ENCODE measurements at regions not wholly inside any gene's neighbourhood (a gene's known extent, or its start where the extent isn't known, plus 50 kb on each side); places are given as distances from the start of the nearest gene placed in this dataset.

DNA sequence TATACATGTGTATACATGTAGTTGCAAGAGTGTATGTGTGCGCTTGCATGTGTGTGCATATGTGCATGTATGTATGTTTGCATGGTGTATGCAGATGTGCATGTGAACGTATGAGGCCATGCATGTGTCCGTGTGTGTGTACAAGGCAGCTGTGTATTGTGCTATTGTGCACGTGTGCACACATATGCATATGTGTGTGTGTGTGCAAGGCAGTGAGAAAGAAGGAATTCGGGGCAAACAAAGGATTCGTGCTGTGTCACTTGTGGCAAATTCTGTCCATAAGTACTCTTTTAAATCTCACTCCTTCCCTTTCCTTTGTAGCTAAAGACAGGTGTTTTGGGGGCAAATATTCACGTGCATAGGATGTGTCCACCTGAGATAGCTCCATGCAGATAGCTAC, 227.1 kb downstream of the VRK1 start:
- DNase-seq (ENCODE audit: extremely low read depth in 1 of 11, low read depth in 9 of 11, low spot score in 4 of 11) = no peak

DNA sequence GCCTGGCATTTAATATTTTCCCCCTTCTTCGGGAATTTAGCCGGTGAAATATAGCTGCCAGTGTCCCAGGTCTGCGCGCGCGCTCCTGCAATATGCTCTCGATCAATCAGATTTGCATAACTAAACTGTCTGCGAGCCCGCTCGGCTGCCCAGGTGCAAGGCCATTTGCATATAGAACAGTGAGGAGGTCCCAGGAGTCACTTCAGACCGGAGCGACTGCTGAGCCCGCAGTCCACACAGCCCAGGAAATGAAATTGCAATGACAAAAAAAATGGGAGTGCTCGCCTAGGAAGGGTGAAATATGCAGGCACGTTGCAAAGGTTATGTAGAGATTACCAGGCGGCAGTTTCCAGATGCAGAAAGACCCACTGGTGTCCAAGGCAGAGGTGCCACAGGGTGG, 228.5 kb downstream of the VRK1 start:
- DNase-seq (ENCODE audit: extremely low read depth in 1 of 11, low read depth in 9 of 11, low spot score in 4 of 11) = no peak

DNA sequence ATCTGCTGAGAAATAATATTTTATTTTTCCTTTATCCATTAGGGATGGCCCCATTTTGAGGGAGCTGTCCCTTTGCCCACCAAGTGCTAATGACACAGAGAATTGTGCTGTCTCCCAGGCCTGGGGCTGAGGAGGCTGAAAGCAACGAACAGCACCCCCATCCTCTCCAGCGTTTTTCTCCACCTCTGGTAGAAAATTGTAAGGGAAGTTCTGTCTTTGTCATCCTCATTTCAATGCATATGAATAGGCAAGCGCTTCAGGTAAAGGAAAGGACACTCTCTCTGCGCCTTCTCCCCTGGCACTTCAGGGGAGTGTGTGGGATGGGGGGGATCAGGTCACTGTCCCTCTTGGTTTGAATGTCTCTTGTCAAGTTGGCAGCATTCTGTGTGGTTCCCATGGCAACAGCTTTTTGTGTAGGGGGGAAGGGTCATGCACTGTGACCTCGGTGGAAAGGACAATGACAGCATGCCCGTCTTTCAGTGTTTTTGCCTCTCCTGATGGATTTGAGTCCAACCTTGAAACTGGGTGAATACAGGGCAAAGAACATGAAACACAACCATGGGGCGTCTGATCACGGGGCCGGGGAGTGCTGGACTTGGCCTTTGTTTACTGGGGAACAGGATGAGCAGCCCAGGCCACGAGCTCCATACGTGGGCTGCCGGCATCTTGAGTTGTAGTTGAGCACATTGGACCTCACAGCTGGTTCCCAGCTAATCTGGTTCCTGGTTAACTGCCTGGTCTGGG, 230.2 kb downstream of the VRK1 start:
- no peak for DNase-seq (ENCODE audit: extremely low read depth in 1 of 11, low read depth in 9 of 11, low spot score in 4 of 11)

DNA sequence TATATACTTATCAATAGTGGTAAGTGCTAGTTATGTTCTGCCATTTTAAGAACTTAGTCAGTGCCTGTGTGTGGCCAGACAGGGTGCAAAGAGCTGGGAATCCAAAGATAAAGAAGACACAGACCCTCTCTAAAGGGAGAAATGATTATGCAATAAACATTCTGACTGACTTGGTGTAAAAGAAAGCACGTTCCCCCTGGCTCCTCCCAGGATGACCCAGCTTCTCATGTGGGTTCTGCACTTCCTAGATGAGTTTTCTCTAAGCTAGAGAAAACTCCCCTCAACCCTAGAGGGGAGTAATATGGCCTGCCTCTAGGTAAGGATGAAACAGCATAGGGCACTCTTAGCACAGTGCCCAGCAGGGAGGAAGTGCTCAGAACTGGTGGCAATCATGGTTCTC, 231.2 kb downstream of the VRK1 start:
- DNase-seq (ENCODE audit: extremely low read depth in 1 of 11, low read depth in 9 of 11, low spot score in 4 of 11) = no peak

DNA sequence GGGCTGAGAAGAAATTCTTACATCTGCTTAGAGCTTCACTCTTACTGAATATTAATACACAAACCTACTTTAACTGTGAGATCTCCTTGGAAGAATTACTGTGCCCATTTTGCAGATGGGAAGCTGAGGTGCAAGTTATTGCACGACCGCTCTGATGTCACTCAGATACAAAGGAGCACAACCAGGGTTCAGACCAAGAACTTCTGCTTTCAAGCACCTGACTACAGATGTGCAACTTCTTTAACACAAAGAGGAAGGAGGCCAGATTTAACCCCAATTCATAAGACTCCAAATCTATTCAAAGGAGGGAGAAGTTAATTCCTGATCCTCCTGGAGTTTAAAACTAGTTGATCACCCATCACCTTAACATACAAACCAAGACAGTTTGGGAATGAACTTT, 232.6 kb downstream of the VRK1 start:
- no peak for DNase-seq (ENCODE audit: extremely low read depth in 1 of 11, low read depth in 9 of 11, low spot score in 4 of 11)

DNA sequence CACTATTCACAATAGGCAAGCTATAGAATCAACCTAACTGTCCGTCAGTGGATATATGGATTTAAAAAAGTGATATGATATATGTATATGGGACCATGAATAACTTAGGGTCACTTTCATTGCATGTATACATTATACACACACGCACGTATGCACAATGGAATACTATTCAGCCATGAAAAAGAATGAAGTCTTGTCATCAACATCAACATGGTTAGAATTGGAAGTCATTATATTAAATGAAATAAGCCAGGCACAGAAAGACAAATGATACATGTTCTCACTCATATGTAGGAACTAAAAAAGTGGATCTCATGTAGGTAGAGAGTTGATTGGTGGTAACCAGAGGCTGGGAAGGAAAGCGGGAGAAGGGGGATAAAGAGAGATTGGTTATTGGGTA, 234.3 kb downstream of the VRK1 start:
- DNase-seq (ENCODE audit: extremely low read depth in 1 of 11, low read depth in 9 of 11, low spot score in 4 of 11) = no peak

DNA sequence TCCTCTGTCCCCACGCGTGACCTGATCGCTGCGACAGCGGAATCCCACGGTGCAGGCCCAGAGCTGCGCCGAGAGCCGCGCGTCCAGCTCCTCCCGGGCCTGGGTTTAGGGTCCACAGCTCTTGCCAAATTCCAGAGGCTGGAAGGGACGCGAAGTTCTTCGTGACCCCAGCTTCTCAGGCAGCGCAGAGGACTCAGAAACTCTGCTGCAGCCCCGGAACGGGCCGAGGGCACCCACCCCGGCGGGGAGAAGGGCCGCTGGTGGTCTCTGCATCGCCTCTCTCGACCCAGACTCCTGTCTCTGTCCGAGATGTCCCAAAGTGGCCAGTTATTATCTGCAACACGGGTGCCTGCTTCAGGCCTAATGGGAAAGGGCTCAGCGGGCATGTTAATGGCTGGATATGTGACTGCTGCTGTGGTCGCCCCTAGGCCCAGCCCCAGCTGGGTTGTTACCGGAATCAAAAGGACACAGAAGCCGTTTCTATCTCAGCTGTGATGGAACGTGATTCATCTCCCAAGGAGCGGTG, 236.4 kb downstream of the VRK1 start:
- DNase-seq (ENCODE audit: extremely low read depth in 1 of 11, low read depth in 9 of 11, low spot score in 4 of 11) = no peak

DNA sequence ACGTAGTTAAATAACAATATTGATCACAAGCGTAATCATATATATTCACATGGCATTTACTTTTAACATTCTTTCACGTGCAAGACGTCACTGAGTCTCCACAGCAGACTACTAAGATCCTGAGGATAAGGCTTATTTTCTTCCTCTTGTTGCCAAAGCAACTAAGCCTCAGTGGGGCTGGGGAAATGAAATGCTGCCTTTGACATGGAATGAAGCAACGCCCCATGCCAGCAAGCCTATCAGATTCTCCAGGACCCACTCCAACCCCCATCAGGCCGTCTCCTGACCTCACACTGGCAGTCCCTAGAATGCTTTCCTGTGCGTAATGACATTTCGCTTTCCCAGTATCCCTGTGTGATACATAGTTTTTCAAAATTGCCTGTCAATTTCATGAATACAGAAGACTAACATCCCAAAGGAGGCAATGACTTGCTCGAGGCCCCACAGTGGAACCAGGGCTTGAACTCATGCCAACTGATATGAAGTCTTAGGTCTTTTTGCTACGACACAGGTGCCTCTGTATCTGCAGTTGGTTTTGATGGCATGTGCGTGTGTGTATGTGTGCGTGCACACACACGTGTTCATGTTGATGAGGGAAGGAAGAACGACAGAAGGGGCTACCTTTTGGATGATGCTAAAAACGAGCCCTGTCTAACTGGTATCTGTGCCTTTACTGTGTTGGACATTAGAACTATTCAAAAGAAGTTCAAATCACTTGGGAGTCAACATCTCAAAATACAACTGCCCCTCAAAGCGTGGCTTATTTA, 239.1 kb downstream of the VRK1 start:
- no peak for DNase-seq (ENCODE audit: extremely low read depth in 1 of 11, low read depth in 9 of 11, low spot score in 4 of 11)

DNA sequence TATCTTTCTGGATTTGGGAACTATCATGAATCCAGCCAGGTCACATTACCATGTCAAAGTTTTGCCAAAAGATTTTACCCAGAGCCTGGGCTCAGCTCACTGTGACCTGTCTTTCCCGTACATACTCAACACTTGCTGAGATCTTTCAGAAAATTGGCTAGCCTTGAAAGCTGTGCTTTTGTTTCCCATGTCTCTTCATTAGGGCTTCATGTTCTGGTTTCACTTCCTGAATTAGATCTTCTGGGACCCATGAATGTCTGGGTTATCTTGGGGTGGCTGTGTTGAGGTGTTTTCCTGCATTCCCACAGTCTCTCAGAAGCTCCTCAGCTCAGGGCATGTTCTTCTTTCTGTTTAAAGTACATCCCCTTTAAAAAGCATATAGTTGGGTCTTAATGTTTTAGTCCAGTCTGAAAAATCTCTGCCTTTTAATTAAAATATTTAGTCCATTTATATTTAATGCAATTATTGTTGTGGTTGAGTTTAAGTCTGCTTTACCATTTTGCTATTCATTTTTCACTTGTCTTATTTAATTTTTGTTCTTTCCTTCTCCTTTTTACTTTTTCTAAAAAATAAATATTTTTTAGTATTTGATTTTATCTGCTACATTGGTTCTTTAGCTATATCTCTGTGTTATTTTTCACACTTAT, 242.7 kb downstream of the VRK1 start:
- no peak for DNase-seq (ENCODE audit: extremely low read depth in 1 of 11, low read depth in 9 of 11, low spot score in 4 of 11)

DNA sequence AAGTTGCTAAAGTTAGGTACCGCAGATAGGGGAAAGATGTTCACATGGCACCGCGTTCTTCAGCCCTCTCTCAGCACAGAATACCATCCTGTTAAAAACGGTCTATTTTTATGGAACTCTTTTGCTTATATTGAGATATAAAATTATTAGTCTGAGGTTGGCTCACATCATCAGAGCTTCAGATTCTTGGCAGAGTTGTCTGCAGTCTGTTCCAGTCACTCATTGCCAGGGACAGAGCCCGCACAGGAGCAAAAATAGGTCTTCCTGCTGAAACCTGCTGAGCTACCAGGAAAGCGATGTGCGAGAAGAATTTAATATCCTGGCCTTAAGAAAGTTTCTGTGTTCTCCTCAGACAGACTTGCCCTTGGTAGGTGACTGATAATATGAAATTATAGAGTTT, 249.8 kb downstream of the VRK1 start:
- no peak for DNase-seq (ENCODE audit: extremely low read depth in 1 of 11, low read depth in 9 of 11, low spot score in 4 of 11)

DNA sequence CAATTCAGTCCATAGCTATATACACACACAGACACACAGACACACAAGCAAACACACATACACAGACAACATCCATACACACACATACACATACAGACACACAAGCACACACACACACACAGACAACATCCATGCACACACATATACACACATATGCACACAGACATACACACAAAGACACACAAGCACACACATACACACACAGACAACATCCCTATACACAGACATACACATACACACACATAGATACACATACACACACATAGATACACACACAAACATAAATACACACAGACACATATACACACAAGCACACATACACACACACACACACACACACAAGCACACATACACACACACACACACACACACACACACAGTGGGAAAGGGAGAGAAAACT, 254.8 kb downstream of the VRK1 start:
- DNase-seq (ENCODE audit: extremely low read depth in 1 of 11, low read depth in 9 of 11, low spot score in 4 of 11) = no peak

DNA sequence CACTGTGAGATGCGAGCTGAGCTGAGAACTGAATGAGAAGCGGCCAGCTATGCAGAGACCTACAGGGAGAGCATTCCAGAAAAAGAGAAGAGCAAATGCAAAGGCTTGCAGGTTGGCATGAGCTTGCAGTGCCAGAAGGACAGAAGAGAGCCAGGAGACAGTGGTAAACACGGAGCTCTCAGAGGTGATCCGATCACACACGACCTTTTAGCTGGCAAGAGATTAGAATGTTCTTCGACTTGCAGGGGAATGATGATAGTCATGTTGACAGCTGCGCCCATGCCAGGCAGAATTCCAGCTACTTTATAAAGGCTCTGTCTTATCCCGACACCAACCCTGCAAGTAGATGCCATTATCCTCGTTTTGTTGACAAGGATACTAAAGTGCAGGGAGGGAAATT, 256.8 kb downstream of the VRK1 start:
- no peak for DNase-seq (ENCODE audit: extremely low read depth in 1 of 11, low read depth in 9 of 11, low spot score in 4 of 11)

DNA sequence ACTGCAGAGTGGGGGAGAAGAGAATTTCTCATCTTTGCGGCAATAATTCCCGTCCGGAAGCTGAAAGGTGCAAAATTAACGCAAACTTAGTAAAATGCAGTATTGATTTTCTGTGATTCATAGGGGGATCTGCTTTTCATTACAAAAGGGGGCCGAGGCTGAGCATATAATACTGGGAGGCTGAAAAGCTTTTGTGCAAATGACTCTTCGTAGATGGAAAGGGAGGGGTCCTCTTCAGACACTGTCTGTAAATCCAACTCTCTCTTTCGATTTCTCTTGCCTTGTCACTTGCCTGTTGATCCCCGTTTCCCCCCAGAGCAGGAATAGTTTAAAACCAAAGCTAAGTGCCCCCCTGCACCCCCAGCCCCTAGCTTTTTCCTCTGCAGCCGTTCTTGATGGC, 258.2 kb downstream of the VRK1 start:
- no peak for DNase-seq (ENCODE audit: extremely low read depth in 1 of 11, low read depth in 9 of 11, low spot score in 4 of 11)

DNA sequence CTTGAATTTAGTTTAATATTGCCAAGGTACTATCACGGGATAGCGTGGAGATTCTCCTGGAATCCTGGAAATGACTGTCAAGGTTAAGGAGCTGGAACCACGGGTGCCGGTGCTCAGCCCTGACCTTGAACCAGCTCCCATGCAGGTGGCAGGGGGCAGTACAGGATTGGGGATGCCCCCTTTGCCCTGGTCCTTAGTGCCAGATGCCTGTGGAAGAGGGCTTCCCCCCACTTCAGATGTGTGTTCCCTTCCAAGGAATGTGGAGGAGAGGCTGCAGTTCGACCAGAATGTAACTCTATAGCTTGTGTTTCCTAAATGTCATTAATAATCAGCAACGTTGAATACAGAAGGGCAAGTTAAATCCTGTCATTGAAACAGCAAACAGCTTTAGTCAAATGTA, 258.9 kb downstream of the VRK1 start:
- DNase-seq (ENCODE audit: extremely low read depth in 1 of 11, low read depth in 9 of 11, low spot score in 4 of 11) = peak in 2 of 11 donors; percentile 12 to 23

DNA sequence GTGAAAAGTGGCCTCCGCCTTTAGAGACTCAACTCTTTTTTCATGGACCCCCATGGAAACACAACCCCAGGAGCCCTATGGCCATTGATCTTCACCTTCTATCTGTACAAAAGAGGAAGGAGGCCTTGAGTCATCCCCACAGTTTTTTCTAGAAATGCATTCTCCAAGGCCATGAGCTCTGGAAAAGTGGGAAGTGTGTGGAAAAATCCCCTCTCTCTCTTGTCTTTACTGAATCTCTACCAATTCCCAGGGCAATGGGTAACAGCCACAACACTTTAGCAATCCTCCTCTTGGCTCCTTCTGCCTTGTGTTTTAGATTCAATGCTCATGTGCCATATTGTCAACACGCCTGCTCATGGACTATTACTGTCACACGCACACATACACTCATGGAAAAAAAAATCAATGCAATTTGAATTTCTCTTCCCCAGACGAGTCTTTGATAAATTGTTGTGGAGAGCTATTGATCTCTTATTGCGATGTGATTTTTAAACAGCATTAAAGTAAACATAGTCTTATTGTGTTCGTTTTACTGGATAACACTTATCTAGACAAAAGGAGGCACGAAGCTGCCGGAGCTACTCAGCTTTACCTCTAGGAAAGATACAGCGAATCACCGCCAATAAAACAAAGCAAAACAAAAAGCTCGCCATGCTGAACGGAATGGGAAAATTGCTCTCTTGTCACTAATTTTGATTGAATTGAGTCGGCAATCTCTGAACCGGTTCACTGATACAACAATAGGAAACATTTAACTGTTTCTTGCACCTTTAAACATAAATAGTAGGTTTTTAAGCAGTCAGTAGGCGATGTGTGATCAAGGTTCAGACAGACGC, 260.3 kb downstream of the VRK1 start:
- no peak for DNase-seq (ENCODE audit: extremely low read depth in 1 of 11, low read depth in 9 of 11, low spot score in 4 of 11)

DNA sequence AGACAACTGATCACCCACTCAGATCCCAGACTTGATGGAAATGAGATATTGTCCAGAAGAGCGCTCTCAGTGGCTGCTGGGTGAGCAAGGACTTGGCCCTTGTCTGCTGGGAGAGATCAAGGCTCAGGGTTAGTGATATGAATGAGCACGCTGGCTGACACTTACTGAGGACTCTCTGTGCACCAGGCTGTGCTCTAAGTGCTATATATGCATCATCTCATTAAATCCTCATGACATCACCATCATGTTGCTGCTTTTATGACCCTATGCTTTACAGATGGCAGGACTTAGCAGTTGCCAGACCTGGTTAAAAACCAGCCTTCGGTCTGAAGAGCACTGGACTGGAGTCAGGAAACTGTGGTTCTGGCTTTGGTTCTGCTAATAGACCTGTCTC, 260.9 kb downstream of the VRK1 start:
- DNase-seq (ENCODE audit: extremely low read depth in 1 of 11, low read depth in 9 of 11, low spot score in 4 of 11) = no peak

DNA sequence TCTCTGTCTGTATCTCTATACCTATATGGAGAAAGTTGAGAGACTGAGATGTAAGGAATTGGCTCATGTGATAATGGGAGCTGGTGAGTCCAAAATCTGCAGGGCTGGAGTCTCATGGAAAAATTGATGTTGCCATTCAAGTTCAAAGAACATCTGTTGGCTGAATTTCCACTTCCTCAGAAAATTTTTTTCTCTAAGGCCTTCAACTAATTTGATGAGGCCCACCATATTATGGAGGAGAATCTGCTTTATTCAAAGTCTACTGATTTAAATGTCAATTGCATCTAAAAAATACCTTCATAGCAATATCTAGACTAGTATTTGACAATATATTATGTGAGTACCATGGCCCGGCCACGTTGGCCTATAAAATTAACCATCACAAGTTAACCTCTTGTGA, 261.4 kb downstream of the VRK1 start:
- DNase-seq (ENCODE audit: extremely low read depth in 1 of 11, low read depth in 9 of 11, low spot score in 4 of 11) = no peak

DNA sequence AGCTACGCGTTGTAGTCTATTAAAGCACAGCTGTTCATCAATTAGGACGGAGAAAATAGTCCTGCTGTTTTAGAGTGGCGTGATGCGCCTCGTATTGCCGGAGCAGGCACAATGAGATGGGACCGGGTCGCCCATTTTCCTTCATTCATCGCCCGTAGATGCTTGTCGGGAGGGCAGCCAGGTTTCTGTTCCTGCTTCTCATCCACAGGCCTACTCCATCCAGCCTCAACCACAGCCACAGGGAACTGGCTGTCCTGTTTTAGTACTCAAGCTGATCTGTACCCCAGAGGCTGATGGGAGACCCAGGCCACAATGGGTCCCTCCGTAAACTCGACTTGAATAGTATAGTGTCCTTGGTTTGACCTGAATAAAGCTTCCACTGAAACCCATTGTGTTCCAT, 264.0 kb downstream of the VRK1 start:
- no peak for DNase-seq (ENCODE audit: extremely low read depth in 1 of 11, low read depth in 9 of 11, low spot score in 4 of 11)

DNA sequence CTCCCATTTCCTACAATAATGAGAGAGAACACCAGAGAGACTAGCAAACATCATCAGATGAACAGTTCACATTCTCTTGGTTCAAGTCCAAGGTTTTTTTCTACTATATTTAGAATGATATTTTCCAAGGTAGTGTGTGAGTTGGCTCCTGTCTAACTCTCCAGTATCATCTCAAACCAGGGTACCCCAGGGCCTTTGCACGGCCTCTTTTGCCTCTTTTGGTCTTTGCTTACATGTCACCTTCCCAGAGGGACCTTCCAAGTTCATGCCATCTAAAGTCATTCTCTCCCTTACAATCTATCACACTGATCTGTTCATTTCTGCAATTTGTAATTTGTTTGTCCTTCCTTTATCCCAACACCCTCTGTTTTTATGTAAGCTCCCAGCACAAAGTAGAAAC, 264.5 kb downstream of the VRK1 start:
- no peak for DNase-seq (ENCODE audit: extremely low read depth in 1 of 11, low read depth in 9 of 11, low spot score in 4 of 11)
